ENCODE measurements at regions not wholly inside any gene's neighbourhood (a gene's known extent, or its start where the extent isn't known, plus 50 kb on each side); places are given as distances from the start of the nearest gene placed in this dataset.

- TF ChIP-seq POLR2A (IDR thresholded peaks at IDR 0.05), result no peak
- TF ChIP-seq CTCF (IDR thresholded peaks at IDR 0.05), result no peak
Observed at GRCh38 chr3:40753291-40753770, 228.6 kb downstream of the ZNF621 start.

Data from thyroid gland (tissue), 4 donors.